Hepatocyte (in vitro differentiated cells): ENCODE measurements at regions not wholly inside any gene's neighbourhood (a gene's known extent, or its start where the extent isn't known, plus 50 kb on each side); places are given as distances from the start of the nearest gene placed in this dataset.

Experiments
- CTCF ChIP-seq: fragments of 200-600 bp; sonication (generic); IDR thresholded peaks from 2 replicates; pipeline ENCODE4 v1.5.1; 2016; ENCODE audit warnings: antibody characterized with exemption, mild to moderate bottlenecking; ENCODE audit not compliant: poor library complexity
- EZH2 ChIP-seq: fragments of 200-600 bp; sonication (generic); IDR thresholded peaks from 2 replicates; pipeline ENCODE4 v1.6.1; 2016; ENCODE audit warnings: antibody characterized with exemption, mild to moderate bottlenecking, borderline replicate concordance
- EZH2phosphoT487 ChIP-seq: fragments of 200-600 bp; sonication (generic); IDR thresholded peaks from one replicate; pipeline ENCODE4 v1.6.1; 2018; ENCODE audit warnings: antibody characterized with exemption, mild to moderate bottlenecking, low read depth, moderate library complexity; ENCODE audit not compliant: unreplicated experiment, severe bottlenecking

GRCh38 chr20:52684176-52684575, 288.0 kb upstream of the TSHZ2 start:
- TF ChIP-seq CTCF, result no peak
- TF ChIP-seq EZH2, result no peak
- no peak for TF ChIP-seq EZH2phosphoT487
